ENCODE measurements at regions not wholly inside any gene's neighbourhood (a gene's known extent, or its start where the extent isn't known, plus 50 kb on each side); places are given as distances from the start of the nearest gene placed in this dataset.
"Not testable (repeated sequence)": the region's sequence is repeated elsewhere in the genome, so short reads cannot be mapped to it uniquely, and the experiment has no call there.

DNA sequence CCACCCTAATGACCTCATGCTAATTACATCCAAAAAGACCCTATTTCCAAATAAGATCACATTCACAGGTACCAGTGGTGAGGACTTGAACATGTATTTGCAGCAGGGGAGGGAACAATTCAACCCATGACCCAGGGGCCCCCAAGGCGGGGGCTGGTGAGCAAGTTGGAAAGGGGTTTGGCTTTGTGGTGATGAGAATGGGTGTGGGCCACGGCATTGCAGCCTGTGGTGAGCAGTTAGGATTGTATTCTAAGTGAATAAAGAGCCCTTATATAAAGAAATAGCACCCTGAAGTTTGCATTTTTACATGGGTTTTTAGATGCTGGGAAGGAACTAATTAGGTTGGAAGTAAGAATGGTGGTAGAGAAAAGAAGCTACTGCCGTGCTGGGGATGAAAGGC, 694.2 kb downstream of the EFNB2 start:
- DNase-seq (ENCODE audit: extremely low spot score in 2 of 2), result no peak
- no peaks in the 10 kb centered on the region for H3K27me3 ChIP-seq
- no peak overlapping the region for H3K4me3 ChIP-seq
- no peaks in the 10 kb centered on the region for H3K36me3 ChIP-seq
- H3K9me3 ChIP-seq, result no peaks in the 10 kb centered on the region
- no peak overlapping the region for H3K27ac ChIP-seq
- no peaks in the 10 kb centered on the region for H3K4me1 ChIP-seq
- intact Hi-C loops (cut with DNase I), result no loop called here
- no peak for TF ChIP-seq POLR2A (IDR thresholded peaks at IDR 0.05)
- TF ChIP-seq POLR2AphosphoS5 (IDR thresholded peaks at IDR 0.05; ENCODE audit: insufficient read depth in 1 of 2, low read depth in 1 of 2), result no peak
- TF ChIP-seq, protein P1, sequence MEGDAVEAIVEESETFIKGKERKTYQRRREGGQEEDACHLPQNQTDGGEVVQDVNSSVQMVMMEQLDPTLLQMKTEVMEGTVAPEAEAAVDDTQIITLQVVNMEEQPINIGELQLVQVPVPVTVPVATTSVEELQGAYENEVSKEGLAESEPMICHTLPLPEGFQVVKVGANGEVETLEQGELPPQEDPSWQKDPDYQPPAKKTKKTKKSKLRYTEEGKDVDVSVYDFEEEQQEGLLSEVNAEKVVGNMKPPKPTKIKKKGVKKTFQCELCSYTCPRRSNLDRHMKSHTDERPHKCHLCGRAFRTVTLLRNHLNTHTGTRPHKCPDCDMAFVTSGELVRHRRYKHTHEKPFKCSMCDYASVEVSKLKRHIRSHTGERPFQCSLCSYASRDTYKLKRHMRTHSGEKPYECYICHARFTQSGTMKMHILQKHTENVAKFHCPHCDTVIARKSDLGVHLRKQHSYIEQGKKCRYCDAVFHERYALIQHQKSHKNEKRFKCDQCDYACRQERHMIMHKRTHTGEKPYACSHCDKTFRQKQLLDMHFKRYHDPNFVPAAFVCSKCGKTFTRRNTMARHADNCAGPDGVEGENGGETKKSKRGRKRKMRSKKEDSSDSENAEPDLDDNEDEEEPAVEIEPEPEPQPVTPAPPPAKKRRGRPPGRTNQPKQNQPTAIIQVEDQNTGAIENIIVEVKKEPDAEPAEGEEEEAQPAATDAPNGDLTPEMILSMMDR (IDR thresholded peaks at IDR 0.05), result no peak

DNA sequence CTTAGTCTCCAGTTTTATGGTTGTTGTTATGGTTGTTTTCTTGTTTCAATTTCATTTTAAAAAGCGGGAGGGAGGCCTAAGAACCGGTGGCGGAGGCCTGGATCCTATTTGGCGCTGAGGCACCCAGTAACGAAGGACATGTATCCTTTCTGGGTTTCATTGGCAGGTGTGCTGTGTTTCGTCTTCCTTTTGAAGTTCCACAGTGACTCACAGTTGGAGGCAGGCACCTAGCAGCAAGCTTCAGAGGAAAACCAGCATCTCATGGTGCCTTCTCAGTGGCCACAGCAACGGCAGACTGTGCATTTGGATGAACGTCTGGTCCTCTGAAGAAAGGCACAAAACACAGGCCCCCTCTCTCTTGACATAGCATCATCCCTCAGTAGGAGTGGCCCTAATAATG, 697.2 kb downstream of the EFNB2 start:
- no peak overlapping the region for H3K27ac ChIP-seq

DNA sequence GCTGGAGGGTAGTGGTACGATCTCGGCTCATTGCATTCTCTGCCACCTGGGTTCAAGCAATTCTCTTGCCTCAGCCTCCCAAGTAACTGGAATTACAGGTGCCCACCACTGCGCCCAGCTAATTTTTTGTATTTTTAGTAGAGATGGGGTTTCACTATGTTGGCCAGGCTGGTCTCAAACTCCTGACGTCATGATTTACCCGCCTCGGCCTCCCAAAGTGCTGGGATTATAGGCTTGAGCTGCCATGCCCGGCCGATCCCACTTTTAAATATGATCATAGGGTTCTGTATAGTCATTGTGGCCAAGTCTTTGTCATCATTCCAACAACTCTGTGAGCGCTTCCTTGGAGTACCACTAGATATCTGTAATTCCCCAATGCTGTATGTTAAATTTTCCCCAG, 698.2 kb downstream of the EFNB2 start:
- H3K36me3 ChIP-seq; H3K27ac ChIP-seq; H3K4me3 ChIP-seq; intact Hi-C loops (cut with DNase I); H3K9me3 ChIP-seq; H3K27me3 ChIP-seq; DNase-seq (ENCODE audit: extremely low spot score in 2 of 2); H3K4me1 ChIP-seq: not testable (repeated sequence)

More for the DNA sequence above, 697.2 kb downstream of the EFNB2 start:
- Histone ChIP-seq H3K9me3 (no peaks in the 10 kb centered on the region), H3K4me1 (no peaks in the 10 kb centered on the region), H3K4me3 (no peak overlapping the region), H3K27me3 (no peaks in the 10 kb centered on the region), H3K36me3 (no peaks in the 10 kb centered on the region)
- intact Hi-C loops (cut with DNase I), result no loop called here
- no peak for TF ChIP-seq POLR2AphosphoS5 (IDR thresholded peaks at IDR 0.05; ENCODE audit: insufficient read depth in 1 of 2, low read depth in 1 of 2)
- no peak for TF ChIP-seq POLR2A (IDR thresholded peaks at IDR 0.05)
- TF ChIP-seq, protein P1 (IDR thresholded peaks at IDR 0.05), result no peak
- DNase-seq (ENCODE audit: extremely low spot score in 2 of 2), result no peak

DNA sequence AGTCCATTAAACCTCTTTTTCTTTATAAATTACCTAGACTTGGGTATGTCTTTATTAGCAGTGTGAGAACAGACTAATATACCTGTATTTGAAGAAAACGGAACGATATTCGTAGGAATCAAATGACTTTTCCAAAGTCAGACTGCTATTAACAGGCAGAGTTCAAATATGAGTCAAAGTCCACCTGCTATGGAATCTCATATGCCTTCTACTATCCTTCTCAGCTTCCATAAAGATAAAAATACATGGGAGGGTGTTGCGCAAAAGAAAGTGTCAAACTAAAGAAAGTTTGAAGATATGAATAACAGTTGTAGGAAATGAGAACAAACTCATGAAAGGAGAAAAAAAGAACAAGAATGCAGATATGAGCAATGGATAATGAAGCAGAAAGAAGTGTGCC, 704.6 kb downstream of the EFNB2 start:
- Histone ChIP-seq H3K4me1 (no peaks in the 10 kb centered on the region), H3K9me3 (no peaks in the 10 kb centered on the region), H3K36me3 (no peaks in the 10 kb centered on the region), H3K27ac (no peak overlapping the region), H3K4me3 (no peak overlapping the region), H3K27me3 (no peaks in the 10 kb centered on the region)
- no peak for DNase-seq (ENCODE audit: extremely low spot score in 2 of 2)
- intact Hi-C loops (cut with DNase I), result no loop called here
- TF ChIP-seq POLR2A (IDR thresholded peaks at IDR 0.05) (no peak), POLR2AphosphoS5 (IDR thresholded peaks at IDR 0.05; ENCODE audit: insufficient read depth in 1 of 2, low read depth in 1 of 2) (no peak)
- TF ChIP-seq, protein P1 (IDR thresholded peaks at IDR 0.05), result no peak

DNA sequence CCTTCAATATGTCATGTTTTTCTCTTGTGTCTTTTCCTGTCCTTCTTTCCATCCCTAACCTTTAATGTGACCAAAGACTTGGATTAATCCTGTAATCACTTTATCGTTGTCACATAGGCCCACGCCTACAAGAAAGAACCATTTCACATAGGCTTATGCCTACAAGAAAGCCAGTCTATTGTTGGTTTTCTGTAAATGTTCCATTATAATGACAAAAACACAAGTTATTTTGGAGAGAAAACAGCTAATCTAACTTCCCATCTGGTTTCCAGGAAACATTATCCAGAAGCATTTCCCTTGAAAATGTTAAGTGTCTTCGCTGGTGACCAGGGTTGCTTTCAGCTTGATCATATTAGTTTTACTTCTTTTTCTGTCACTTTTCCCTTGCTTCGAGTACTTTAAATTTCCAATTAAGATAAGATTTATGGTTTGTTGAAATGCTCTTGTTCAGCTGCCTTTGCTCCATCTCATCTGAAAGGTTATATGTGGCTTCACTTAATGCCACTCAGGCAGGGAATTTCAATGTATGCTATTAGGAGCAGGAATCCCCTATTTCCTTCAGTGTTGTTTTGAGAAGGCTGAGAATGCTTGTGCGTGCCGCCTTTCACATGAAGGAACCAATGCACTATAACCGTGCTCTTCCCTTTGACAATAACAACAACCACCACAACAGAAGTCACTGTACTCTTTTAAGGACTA, 708.2 kb downstream of the EFNB2 start:
- H3K36me3 ChIP-seq, result no peaks in the 10 kb centered on the region
- no peak for TF ChIP-seq POLR2AphosphoS5 (IDR thresholded peaks at IDR 0.05; ENCODE audit: insufficient read depth in 1 of 2, low read depth in 1 of 2)
- TF ChIP-seq POLR2A (IDR thresholded peaks at IDR 0.05), result no peak
- TF ChIP-seq, protein P1 (IDR thresholded peaks at IDR 0.05), result no peak
- no peaks in the 10 kb centered on the region for H3K9me3 ChIP-seq
- intact Hi-C loops (cut with DNase I), result no loop called here
- H3K4me1 ChIP-seq, result no peaks in the 10 kb centered on the region
- no peak overlapping the region for H3K4me3 ChIP-seq
- no peak for DNase-seq (ENCODE audit: extremely low spot score in 2 of 2)
- H3K27ac ChIP-seq, result no peak overlapping the region
- no peaks in the 10 kb centered on the region for H3K27me3 ChIP-seq

Data from vagina (tissue), 2 donors.